A673 (cell line): ENCODE measurements at regions not wholly inside any gene's neighbourhood (a gene's known extent, or its start where the extent isn't known, plus 50 kb on each side); places are given as distances from the start of the nearest gene placed in this dataset.
"Not testable (repeated sequence)": the region's sequence is repeated elsewhere in the genome, so short reads cannot be mapped to it uniquely, and the experiment has no call there.

Source experiments
- BruUV-seq: library from RNA; stranded (reverse); fragments of 400-500 nt; replicated peaks from 2 replicates; lab custom pipeline; 2021; lab: Mats Ljungman, UMichigan
- CTCF ChIA-PET: fragments of 300-600 bp; sonication (Branson Sonifier 250); formaldehyde crosslinking; loops from one replicate; lab custom pipeline; 2022; ENCODE audit warnings: antibody characterized with exemption; lab: Charles Lee
- POLR2A ChIA-PET: fragments of 300-600 bp; sonication (Branson Sonifier 250); formaldehyde crosslinking; loops from one replicate; lab custom pipeline; 2022; ENCODE audit warnings: antibody characterized with exemption; ENCODE audit not compliant: low non-redundant PET; lab: Charles Lee
- DNase-seq: peaks from one replicate; pipeline ENCODE4 v3.0.0-alpha.2; 2015; ENCODE audit warnings: low spot score
- H3K27ac ChIP-seq: fragments of 200-600 bp; sonication (generic); 2 replicates; pipeline ENCODE4 v1.5.1; 2016; ENCODE audit warnings: mixed run types, low read depth, mild to moderate bottlenecking, mixed read lengths, antibody characterized with exemption, low read length; ENCODE audit not compliant: poor library complexity, severe bottlenecking
- H3K27me3 ChIP-seq: fragments of 200-600 bp; sonication (generic); replicated peaks from 2 replicates; pipeline ENCODE4 v1.6.1; 2017; ENCODE audit warnings: mixed run types, low read depth, mild to moderate bottlenecking, mixed read lengths, antibody characterized with exemption, low read length; ENCODE audit not compliant: insufficient read depth, poor library complexity
- H3K36me3 ChIP-seq: fragments of 200-600 bp; sonication (generic); 2 replicates; pipeline ENCODE4 v1.6.1; 2016; ENCODE audit warnings: mixed run types, mild to moderate bottlenecking, mixed read lengths, antibody characterized with exemption, low read length; ENCODE audit not compliant: insufficient read depth, poor library complexity, severe bottlenecking
- H3K4me1 ChIP-seq: fragments of 200-600 bp; sonication (generic); 2 replicates; pipeline ENCODE4 v1.6.1; 2017; ENCODE audit warnings: mixed run types, mild to moderate bottlenecking, mixed read lengths, antibody characterized with exemption, low read length; ENCODE audit not compliant: insufficient read depth, poor library complexity, severe bottlenecking
- H3K4me3 ChIP-seq: fragments of 200-600 bp; sonication (generic); 2 replicates; pipeline ENCODE4 v1.5.1; 2016; ENCODE audit warnings: low read depth, mixed run types, mild to moderate bottlenecking, mixed read lengths, low read length; ENCODE audit not compliant: poor library complexity, severe bottlenecking
- H3K9me3 ChIP-seq: fragments of 200-600 bp; sonication (generic); 2 replicates; pipeline ENCODE4 v1.6.1; 2016; ENCODE audit warnings: mixed run types, low read depth, mild to moderate bottlenecking, mixed read lengths, antibody characterized with exemption, low read length; ENCODE audit not compliant: poor library complexity, severe bottlenecking
- CTCF ChIP-seq: fragments of 300-800, 200-600 bp; sonication (generic); conservative IDR thresholded peaks from 2 replicates; pipeline ENCODE4 v1.5.1; 2017; ENCODE audit warnings: low read depth, mild to moderate bottlenecking, antibody characterized with exemption, low read length, moderate library complexity, mixed read lengths
- EZH2 ChIP-seq: fragments of 200-600 bp; sonication (generic); IDR thresholded peaks from 2 replicates; pipeline ENCODE4 v1.6.1; 2017; ENCODE audit warnings: borderline replicate concordance, low read depth, mild to moderate bottlenecking, mixed read lengths, antibody characterized with exemption, low read length; ENCODE audit not compliant: poor library complexity, severe bottlenecking
- intact Hi-C: fragments of 100-400 bp; cut with micrococcal nuclease; formaldehyde crosslinking; loops from one replicate; pipeline ENCODE4 v1.10.0; 2022; ENCODE audit not compliant: unreplicated experiment

GRCh38 chr1:38152351-38153065 is 105.9 kb upstream of the POU3F1 start:
- H3K4me3 ChIP-seq = no peak overlapping the region
- ChIA-PET POLR2A (no interaction called here), CTCF (interaction anchor here (1.0 to 1.1 kb wide), 2 partner anchors 38 to 81 kb away, joined by 3 read pairs; no protein-coding TSS in a partner anchor)
- no peak overlapping the region for H3K27ac ChIP-seq
- no TSS peak for BruUV-seq
- DNase-seq = peak; percentile 70
- H3K36me3 ChIP-seq = no peaks in the 10 kb centered on the region
- TF ChIP-seq CTCF (peak; percentile 37), EZH2 (no peak)
- H3K27me3 ChIP-seq = no peaks in the 10 kb centered on the region
- peaks cover 25% of the 10 kb centered on the region for H3K4me1 ChIP-seq
- H3K9me3 ChIP-seq = no peaks in the 10 kb centered on the region
- intact Hi-C loops = no loop called here

GRCh38 chr1:38151399-38151798 is 104.8 kb upstream of the POU3F1 start:
- Histone ChIP-seq H3K4me3 (no peak overlapping the region), H3K4me1 (peaks cover 25% of the 10 kb centered on the region), H3K27me3 (no peaks in the 10 kb centered on the region), H3K9me3 (no peaks in the 10 kb centered on the region), H3K36me3 (no peaks in the 10 kb centered on the region), H3K27ac (no peak overlapping the region)
- intact Hi-C loops = no loop called here
- no TSS peak for BruUV-seq
- CTCF ChIA-PET = no interaction called here
- TF ChIP-seq CTCF (no peak), EZH2 (no peak)
- POLR2A ChIA-PET = no interaction called here
- no peak for DNase-seq

- H3K9me3 ChIP-seq, CTCF ChIA-PET, BruUV-seq, H3K36me3 ChIP-seq, DNase-seq, POLR2A ChIA-PET, H3K27me3 ChIP-seq, H3K4me1 ChIP-seq, H3K4me3 ChIP-seq, H3K27ac ChIP-seq, intact Hi-C loops: not testable (repeated sequence)
Measured at GRCh38 chr1:38146079-38146478, 99.5 kb upstream of the POU3F1 start.

- POLR2A ChIA-PET = no interaction called here
- Histone ChIP-seq H3K36me3 (no peaks in the 10 kb centered on the region), H3K27ac (no peak overlapping the region), H3K4me1 (peaks cover 20% of the 10 kb centered on the region), H3K4me3 (no peak overlapping the region), H3K9me3 (no peaks in the 10 kb centered on the region), H3K27me3 (no peaks in the 10 kb centered on the region)
- BruUV-seq = no TSS peak
- DNase-seq = no peak
- TF ChIP-seq EZH2 = no peak
- no peak for TF ChIP-seq CTCF
- intact Hi-C loops = no loop called here
- CTCF ChIA-PET = no interaction called here
Measured at GRCh38 chr1:38142606-38143005, 96.0 kb upstream of the POU3F1 start.
